PC-9 (cell line): ENCODE measurements at regions not wholly inside any gene's neighbourhood (a gene's known extent, or its start where the extent isn't known, plus 50 kb on each side); places are given as distances from the start of the nearest gene placed in this dataset.
"Not testable (repeated sequence)": the region's sequence is repeated elsewhere in the genome, so short reads cannot be mapped to it uniquely, and the experiment has no call there.

Experiments
- EZH2 ChIP-seq: fragments of 200-600 bp; sonication (generic); IDR thresholded peaks from 2 replicates; pipeline ENCODE4 v1.8.0; 2017; ENCODE audit warnings: antibody characterized with exemption, low read depth
- TF ChIP-seq, protein P1 (sequence below): fragments of 200-600 bp; sonication (generic); conservative IDR thresholded peaks from 2 replicates; pipeline ENCODE4 v1.6.1; 2017; ENCODE audit warnings: mixed run types, antibody characterized with exemption, mild to moderate bottlenecking, moderate library complexity

DNA sequence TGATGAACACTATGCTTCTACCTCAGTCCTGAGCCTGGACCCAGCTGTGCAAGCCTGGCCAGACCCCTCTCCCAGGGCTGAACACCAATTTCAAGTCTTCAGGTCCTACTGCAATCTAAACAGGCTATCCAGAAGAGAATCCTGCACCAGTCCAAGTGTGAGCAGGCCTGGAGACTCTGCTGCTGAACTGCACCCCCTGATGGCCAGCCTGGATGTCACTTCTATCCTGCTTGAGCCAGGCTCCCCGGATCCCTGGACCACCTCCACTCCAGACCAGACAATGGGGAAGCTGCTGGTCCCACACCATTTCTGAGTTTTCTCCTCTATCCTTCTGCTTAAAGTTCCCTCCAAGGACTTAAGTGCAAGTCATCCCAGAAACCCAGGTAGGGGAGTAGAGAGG is 127.3 kb upstream of the TRIM73 start:
- TF ChIP-seq, protein P1, sequence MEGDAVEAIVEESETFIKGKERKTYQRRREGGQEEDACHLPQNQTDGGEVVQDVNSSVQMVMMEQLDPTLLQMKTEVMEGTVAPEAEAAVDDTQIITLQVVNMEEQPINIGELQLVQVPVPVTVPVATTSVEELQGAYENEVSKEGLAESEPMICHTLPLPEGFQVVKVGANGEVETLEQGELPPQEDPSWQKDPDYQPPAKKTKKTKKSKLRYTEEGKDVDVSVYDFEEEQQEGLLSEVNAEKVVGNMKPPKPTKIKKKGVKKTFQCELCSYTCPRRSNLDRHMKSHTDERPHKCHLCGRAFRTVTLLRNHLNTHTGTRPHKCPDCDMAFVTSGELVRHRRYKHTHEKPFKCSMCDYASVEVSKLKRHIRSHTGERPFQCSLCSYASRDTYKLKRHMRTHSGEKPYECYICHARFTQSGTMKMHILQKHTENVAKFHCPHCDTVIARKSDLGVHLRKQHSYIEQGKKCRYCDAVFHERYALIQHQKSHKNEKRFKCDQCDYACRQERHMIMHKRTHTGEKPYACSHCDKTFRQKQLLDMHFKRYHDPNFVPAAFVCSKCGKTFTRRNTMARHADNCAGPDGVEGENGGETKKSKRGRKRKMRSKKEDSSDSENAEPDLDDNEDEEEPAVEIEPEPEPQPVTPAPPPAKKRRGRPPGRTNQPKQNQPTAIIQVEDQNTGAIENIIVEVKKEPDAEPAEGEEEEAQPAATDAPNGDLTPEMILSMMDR: not testable (repeated sequence)
- not testable (repeated sequence) for TF ChIP-seq EZH2
